Gastrocnemius medialis (tissue), 4 donors: ENCODE measurements at regions not wholly inside any gene's neighbourhood (a gene's known extent, or its start where the extent isn't known, plus 50 kb on each side); places are given as distances from the start of the nearest gene placed in this dataset.

Source experiments
- CTCF ChIP-seq, 5 experiments: fragments of 450-650 bp in 3 of 5; fragments of 200-600 bp in 2 of 5; sonication (generic) in 2 of 5; IDR thresholded peaks in 4 of 5; conservative IDR thresholded peaks in 1 of 5; 1 replicate in 4 of 5; 2 replicates in 1 of 5; pipeline ENCODE4 v1.5.1; 2016 to 2019; ENCODE audit warnings: antibody characterized with exemption in 5 of 5, mild to moderate bottlenecking in 3 of 5, moderate library complexity in 3 of 5
- POLR2A ChIP-seq, 2 donors: fragments of 450-650 bp; IDR thresholded peaks; one replicate each; pipeline ENCODE4 v1.6.1; 2017; ENCODE audit warnings: antibody characterized with exemption in 2 of 2, mild to moderate bottlenecking in 2 of 2, moderate library complexity in 2 of 2

GRCh38 chr3:135314237-135314636 is 519.2 kb downstream of the EPHB1 start:
- TF ChIP-seq CTCF (IDR thresholded peaks at IDR 0.05 in 4 of 5, conservative IDR thresholded peaks at IDR 0.05 in 1 of 5), result no peak
- no peak for TF ChIP-seq POLR2A (IDR thresholded peaks at IDR 0.05)
